Astrocyte of the spinal cord (primary cell): ENCODE measurements at regions not wholly inside any gene's neighbourhood (a gene's known extent, or its start where the extent isn't known, plus 50 kb on each side); places are given as distances from the start of the nearest gene placed in this dataset.

Experiments
- DNase-seq: peaks from one replicate; pipeline ENCODE4 v3.0.0; 2011; ENCODE audit warnings: low read depth, low spot score
- H3K4me3 ChIP-seq: 2 replicates; pipeline ENCODE4 v1.5.1; 2011; ENCODE audit warnings: low read depth, mild to moderate bottlenecking, low read length, moderate library complexity
- in situ Hi-C: cut with HindIII; loops from 2 replicates; pipeline ENCODE4 v1.10.0; 2017; ENCODE audit warnings: low sequenced_read_pairs
- TF ChIP-seq, protein P1 (sequence below): IDR thresholded peaks from 2 replicates; pipeline ENCODE4 v1.5.1; 2012; ENCODE audit warnings: low read depth, mild to moderate bottlenecking, low read length, inconsistent platforms

DNA sequence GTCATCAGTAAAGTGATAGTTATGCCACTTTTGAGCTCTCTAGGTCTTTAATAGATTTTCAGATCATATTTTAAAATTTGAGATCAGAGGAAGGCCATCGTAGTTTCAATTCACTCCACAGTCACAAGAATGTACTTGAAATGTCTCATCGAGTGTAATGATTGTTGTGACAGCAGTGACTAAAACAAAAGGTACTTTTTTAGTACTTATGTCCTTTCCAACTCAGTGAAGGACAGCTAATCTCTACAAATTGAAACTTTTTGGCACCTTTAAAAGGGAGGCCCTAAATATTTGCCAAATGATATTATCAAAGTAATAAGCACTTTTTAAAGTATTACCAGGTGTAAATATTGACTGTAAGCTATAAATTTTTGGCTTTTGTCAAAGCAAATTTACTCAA, 702.9 kb upstream of the GRM3 start:
- DNase-seq, result no peak
- TF ChIP-seq, protein P1, sequence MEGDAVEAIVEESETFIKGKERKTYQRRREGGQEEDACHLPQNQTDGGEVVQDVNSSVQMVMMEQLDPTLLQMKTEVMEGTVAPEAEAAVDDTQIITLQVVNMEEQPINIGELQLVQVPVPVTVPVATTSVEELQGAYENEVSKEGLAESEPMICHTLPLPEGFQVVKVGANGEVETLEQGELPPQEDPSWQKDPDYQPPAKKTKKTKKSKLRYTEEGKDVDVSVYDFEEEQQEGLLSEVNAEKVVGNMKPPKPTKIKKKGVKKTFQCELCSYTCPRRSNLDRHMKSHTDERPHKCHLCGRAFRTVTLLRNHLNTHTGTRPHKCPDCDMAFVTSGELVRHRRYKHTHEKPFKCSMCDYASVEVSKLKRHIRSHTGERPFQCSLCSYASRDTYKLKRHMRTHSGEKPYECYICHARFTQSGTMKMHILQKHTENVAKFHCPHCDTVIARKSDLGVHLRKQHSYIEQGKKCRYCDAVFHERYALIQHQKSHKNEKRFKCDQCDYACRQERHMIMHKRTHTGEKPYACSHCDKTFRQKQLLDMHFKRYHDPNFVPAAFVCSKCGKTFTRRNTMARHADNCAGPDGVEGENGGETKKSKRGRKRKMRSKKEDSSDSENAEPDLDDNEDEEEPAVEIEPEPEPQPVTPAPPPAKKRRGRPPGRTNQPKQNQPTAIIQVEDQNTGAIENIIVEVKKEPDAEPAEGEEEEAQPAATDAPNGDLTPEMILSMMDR, result no peak
- no peak overlapping the region for H3K4me3 ChIP-seq
- in situ Hi-C loops, result no loop called here

- no peak overlapping the region for H3K4me3 ChIP-seq
- no peak for DNase-seq
- in situ Hi-C loops, result no loop called here
- TF ChIP-seq, protein P1, result no peak
These were observed 711.8 kb upstream of the GRM3 start for GRCh38 chr7:85931919-85932318.

DNA sequence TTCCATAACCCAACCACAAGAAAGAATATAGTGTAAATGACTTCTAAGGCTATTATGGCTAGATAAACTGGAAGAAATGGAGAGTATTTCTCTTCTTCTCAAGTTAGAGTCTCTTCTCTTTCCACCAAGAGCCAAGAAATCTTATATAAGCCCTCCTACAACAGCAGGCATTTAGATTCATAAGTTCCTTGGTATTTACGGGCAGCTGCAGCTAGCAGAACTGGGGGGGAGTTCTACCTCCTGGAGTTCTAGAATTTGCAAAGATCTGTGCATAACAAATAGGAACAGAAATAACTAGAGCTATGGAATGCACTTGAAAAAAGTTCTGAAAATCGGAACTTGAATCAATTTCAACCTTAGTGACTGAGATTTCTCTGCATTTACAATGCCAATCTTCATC, 715.2 kb upstream of the GRM3 start:
- H3K4me3 ChIP-seq, result no peak overlapping the region
- in situ Hi-C loops, result no loop called here
- TF ChIP-seq, protein P1, result no peak
- no peak for DNase-seq

- TF ChIP-seq, protein P1, result no peak
- H3K4me3 ChIP-seq, result no peak overlapping the region
- no peak for DNase-seq
- in situ Hi-C loops, result no loop called here
These were observed 716.5 kb upstream of the GRM3 start for GRCh38 chr7:85927226-85927625.

DNA sequence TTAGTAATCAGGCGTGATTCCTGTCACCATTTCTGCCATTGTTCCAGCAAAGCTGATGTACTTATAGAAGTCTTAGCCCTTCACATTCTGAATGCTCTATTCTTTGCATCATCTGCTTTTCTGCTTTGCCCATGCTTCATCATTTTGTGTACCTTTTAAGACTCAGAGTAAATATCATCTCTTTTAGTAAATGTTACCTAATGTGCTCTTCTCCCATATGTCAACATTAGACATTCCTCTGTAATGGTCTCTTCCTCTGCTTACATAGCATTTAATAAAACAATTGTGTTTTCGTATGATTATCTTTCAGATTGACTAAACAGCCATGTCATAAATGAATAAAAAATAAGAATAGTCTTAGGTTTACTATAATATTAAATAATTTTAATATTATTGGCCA, 719.6 kb upstream of the GRM3 start:
- H3K4me3 ChIP-seq, result no peak overlapping the region
- TF ChIP-seq, protein P1, result no peak
- no peak for DNase-seq
- in situ Hi-C loops, result no loop called here

DNA sequence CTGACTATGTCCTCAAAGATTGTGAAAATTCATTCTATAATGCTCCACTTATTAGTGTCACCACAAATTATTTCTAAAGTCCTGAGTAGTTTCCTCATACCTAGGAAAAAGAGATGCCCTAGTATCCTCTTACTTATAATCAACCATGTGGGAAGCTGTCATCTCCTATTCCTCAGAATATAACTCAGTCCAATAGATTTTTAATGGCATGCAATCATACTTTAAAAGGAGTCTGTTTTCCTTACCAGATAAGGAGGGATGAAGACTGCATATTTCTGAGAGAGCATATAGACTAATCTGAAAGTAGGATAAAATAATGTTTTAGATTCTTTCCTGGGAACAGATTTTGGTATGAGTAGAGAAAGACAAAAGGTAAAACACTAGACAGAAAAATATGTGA, 727.7 kb upstream of the GRM3 start:
- DNase-seq, result no peak
- H3K4me3 ChIP-seq, result no peak overlapping the region
- in situ Hi-C loops, result no loop called here
- TF ChIP-seq, protein P1, result no peak

- TF ChIP-seq, protein P1, result no peak
- H3K4me3 ChIP-seq, result no peak overlapping the region
- DNase-seq, result no peak
- in situ Hi-C loops, result no loop called here
These were observed 727.6 kb upstream of the SEMA3D start for GRCh38 chr7:85914437-85914836.
